ENCODE measurements at regions not wholly inside any gene's neighbourhood (a gene's known extent, or its start where the extent isn't known, plus 50 kb on each side); places are given as distances from the start of the nearest gene placed in this dataset.
A peak's percentile ranks its signal among the peaks of the same experiment; 100 is the strongest.

DNA sequence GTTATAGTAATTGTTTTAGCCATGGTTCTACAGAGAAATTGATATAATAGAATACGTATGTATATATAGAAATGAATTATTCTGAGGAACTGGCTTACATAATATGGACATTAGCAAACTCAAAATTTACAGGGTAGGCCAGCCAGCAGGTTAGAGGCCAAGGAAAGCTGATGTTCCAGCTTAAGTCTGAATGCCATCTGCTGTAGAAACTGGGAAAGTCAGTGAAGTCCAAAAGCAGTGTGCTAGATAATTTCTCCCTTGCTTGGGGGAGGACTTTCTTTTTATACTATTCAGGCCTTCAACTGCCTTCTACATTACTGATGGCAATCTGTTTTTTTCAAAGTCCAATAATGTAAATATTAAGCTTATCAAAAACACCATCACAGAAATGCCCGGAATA lies 1174.7 kb downstream of the ZPLD1 start:
- H3K9ac ChIP-seq (replicated peaks in 1 of 4; ENCODE audit: extremely low read depth in 1 of 4, low read depth in 3 of 4, low read length in 3 of 4) = no peak overlapping the region
- H3K23ac ChIP-seq (ENCODE audit: insufficient read length) = no peak overlapping the region
- no peaks in the 10 kb centered on the region for H3K27me3 ChIP-seq (replicated peaks in 1 of 4; ENCODE audit: control insufficient read depth in 3 of 4, extremely low read depth in 1 of 4, insufficient read depth in 3 of 4, low read length in 3 of 4)
- H3K79me2 ChIP-seq (ENCODE audit: control insufficient read depth in 1 of 2, insufficient read depth in 2 of 2, low read length in 2 of 2) = no peaks in the 10 kb centered on the region
- FAIRE-seq (no peak), DNase-seq (ENCODE audit: low read depth in 1 of 2, low spot score in 2 of 2) (no peak)
- no peaks in the 10 kb centered on the region for H3K9me3 ChIP-seq (ENCODE audit: insufficient read depth in 2 of 2, low read depth in 1 of 2, low read length in 1 of 2)
- no peak overlapping the region for H4K91ac ChIP-seq (replicated peaks; ENCODE audit: insufficient read length, low read length)
- no peak overlapping the region for H2AFZ ChIP-seq (ENCODE audit: low read length)
- 97 to 100% methylated on average over 1 to 2 of the region's 2 CpGs for WGBS, 2 experiments (ENCODE audit: extremely low coverage in 1 of 2, insufficient coverage in 1 of 2, insufficient read length in 1 of 2, insufficient replicate concordance in 2 of 2, low coverage in 1 of 2, low lambda C conversion rate in 2 of 2, missing lambda C conversion rate in 1 of 2)
- H2BK120ac ChIP-seq (replicated peaks; ENCODE audit: low read depth, low read length) = no peak overlapping the region
- H3K23me2 ChIP-seq (ENCODE audit: low read depth, low read length) = no peaks in the 10 kb centered on the region
- H4K20me1 ChIP-seq (replicated peaks in 1 of 2; ENCODE audit: control insufficient read depth in 1 of 2, insufficient read depth in 2 of 2, low read length in 2 of 2) = no peaks in the 10 kb centered on the region
- H3K4ac ChIP-seq (replicated peaks; ENCODE audit: insufficient read length, low read depth, low read length) = no peak overlapping the region
- no peak overlapping the region for H4K5ac ChIP-seq (ENCODE audit: insufficient read length, low read depth, low read length)
- no peak overlapping the region for H2BK20ac ChIP-seq (ENCODE audit: low read length)
- no peak overlapping the region for H2BK15ac ChIP-seq (ENCODE audit: low read length)
- H2BK12ac ChIP-seq (ENCODE audit: low read depth, low read length) = no peak overlapping the region
- no peak overlapping the region for H3K56ac ChIP-seq (replicated peaks; ENCODE audit: insufficient read length, low read depth, low read length)
- no peak overlapping the region for H3K4me3 ChIP-seq (ENCODE audit: extremely low read depth in 1 of 4, insufficient read depth in 2 of 4, low read depth in 3 of 4, low read length in 4 of 4)
- H4K8ac ChIP-seq (ENCODE audit: extremely low read depth, insufficient read depth, low read length) = no peak overlapping the region
- H3K14ac ChIP-seq (ENCODE audit: insufficient read length) = no peak overlapping the region
- H3K36me3 ChIP-seq (ENCODE audit: control insufficient read depth in 2 of 4, insufficient read depth in 4 of 4, low read length in 3 of 4) = no peaks in the 10 kb centered on the region
- ChIA-PET POLR2A (ENCODE audit: partially characterized antibody) (no interaction called here), CTCF (ENCODE audit: partially characterized antibody) (no interaction called here)
- H3K27ac ChIP-seq (ENCODE audit: low read depth, low read length) = no peak overlapping the region
- no peak overlapping the region for H3K4me2 ChIP-seq (ENCODE audit: insufficient read depth in 1 of 2, low read depth in 2 of 2, low read length in 2 of 2)
- H3K4me1 ChIP-seq (replicated peaks in 1 of 4; ENCODE audit: control insufficient read depth in 3 of 4, insufficient read depth in 4 of 4, low read length in 3 of 4) = no peaks in the 10 kb centered on the region
- H2BK5ac ChIP-seq (ENCODE audit: low read depth, low read length) = no peak overlapping the region
- H2AK5ac ChIP-seq (ENCODE audit: low read depth, low read length) = no peak overlapping the region
- H3K18ac ChIP-seq (ENCODE audit: extremely low read depth, low read length) = no peak overlapping the region
- TF ChIP-seq RAD21 (IDR thresholded peaks at IDR 0.05 in 1 of 2, conservative IDR thresholded peaks at IDR 0.05 in 1 of 2; ENCODE audit: low read depth in 2 of 2, low read length in 2 of 2) = peak; percentile 32 to 33; a peak in 3 of 4 replicates
- TF ChIP-seq RBBP5 (IDR thresholded peaks at IDR 0.05; ENCODE audit: borderline replicate concordance, low read depth, low read length) = no peak
- no peak for TF ChIP-seq SP2 (IDR thresholded peaks at IDR 0.05; ENCODE audit: low read length)
- TF ChIP-seq EGR1 (IDR thresholded peaks at IDR 0.05; ENCODE audit: borderline replicate concordance, low read depth, low read length) = no peak
- no peaks in the 10 kb centered on the region for H3K79me1 ChIP-seq (ENCODE audit: low read depth, low read length)
